ENCODE measurements at regions not wholly inside any gene's neighbourhood (a gene's known extent, or its start where the extent isn't known, plus 50 kb on each side); places are given as distances from the start of the nearest gene placed in this dataset.
A peak's percentile ranks its signal among the peaks of the same experiment; 100 is the strongest.

DNA sequence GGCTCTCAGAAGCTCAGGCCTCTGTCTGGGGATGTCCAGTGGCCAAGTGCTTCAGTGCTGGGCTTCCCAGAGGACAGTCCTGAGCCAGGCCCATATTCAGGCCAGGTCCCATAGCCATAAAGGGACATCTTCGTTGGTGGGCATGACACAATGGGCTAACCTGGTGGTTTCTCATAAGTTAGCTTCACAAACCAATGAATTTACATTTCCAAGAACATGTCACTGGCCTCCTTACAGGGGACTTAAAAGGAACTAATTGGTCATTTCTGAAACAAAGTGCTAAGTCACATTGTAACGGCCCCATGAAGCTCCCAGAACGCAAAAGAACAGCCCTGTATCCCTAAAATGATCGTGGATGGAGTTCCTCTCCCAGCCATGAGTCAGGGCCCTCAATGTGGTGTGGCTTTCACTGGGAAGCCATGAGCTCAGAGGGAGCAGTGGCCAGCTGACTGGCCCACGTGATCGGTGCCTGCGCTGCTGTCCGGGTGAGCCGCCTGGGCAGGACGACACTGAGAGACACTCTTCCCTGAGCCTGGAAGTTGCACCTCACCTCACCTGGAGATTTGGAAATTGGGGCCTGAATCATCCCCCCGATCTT is 163.7 kb upstream of the APCDD1 start:
- Histone ChIP-seq H3K4me3 (no peak overlapping the region), H3K4me1 (peaks cover 0 to 19% of the 10 kb centered on the region in 2 donors), H3K27ac (peak overlapping the region in 1 of 2 donors; percentile 83), H3K9me3 (no peaks in the 10 kb centered on the region), H3K27me3 (no peaks in the 10 kb centered on the region), H3K36me3 (no peaks in the 10 kb centered on the region)
- intact Hi-C loops (cut with DNase I) = no loop called here
- DNase-seq (peak in 2 of 4 donors; percentile 55 to 83), ATAC-seq (peak; percentile 53)
- TF ChIP-seq, protein P1, sequence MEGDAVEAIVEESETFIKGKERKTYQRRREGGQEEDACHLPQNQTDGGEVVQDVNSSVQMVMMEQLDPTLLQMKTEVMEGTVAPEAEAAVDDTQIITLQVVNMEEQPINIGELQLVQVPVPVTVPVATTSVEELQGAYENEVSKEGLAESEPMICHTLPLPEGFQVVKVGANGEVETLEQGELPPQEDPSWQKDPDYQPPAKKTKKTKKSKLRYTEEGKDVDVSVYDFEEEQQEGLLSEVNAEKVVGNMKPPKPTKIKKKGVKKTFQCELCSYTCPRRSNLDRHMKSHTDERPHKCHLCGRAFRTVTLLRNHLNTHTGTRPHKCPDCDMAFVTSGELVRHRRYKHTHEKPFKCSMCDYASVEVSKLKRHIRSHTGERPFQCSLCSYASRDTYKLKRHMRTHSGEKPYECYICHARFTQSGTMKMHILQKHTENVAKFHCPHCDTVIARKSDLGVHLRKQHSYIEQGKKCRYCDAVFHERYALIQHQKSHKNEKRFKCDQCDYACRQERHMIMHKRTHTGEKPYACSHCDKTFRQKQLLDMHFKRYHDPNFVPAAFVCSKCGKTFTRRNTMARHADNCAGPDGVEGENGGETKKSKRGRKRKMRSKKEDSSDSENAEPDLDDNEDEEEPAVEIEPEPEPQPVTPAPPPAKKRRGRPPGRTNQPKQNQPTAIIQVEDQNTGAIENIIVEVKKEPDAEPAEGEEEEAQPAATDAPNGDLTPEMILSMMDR (IDR thresholded peaks at IDR 0.05) = no peak

DNA sequence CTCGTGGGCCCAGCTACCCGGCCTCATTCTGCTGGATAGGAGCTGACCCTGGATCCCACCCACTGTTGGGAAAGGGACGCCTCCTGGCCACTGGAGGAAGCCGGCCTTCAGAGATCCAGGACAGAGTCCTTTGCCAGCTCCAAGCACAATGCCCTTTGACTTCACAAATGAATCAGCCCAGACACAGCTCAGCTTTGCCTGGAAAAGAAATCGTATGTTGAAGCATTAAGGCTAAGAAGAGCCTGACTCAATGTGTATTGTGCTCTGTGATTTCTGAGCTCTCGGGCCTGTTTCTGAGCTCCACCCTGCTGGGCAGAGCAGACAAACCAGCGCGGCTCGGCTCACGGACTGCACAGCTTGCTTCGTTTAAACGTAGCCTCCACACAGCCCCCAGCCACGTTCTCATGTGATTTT is 162.9 kb upstream of the APCDD1 start:
- ATAC-seq (peak; percentile 48), DNase-seq (no peak)
- Histone ChIP-seq H3K27me3 (no peaks in the 10 kb centered on the region), H3K36me3 (no peaks in the 10 kb centered on the region), H3K4me1 (peaks cover 0 to 19% of the 10 kb centered on the region in 2 donors), H3K9me3 (no peaks in the 10 kb centered on the region), H3K4me3 (no peak overlapping the region), H3K27ac (peak overlapping the region in 1 of 2 donors; percentile 83)
- TF ChIP-seq, protein P1 (IDR thresholded peaks at IDR 0.05) = no peak
- intact Hi-C loops (cut with DNase I) = no loop called here

DNA sequence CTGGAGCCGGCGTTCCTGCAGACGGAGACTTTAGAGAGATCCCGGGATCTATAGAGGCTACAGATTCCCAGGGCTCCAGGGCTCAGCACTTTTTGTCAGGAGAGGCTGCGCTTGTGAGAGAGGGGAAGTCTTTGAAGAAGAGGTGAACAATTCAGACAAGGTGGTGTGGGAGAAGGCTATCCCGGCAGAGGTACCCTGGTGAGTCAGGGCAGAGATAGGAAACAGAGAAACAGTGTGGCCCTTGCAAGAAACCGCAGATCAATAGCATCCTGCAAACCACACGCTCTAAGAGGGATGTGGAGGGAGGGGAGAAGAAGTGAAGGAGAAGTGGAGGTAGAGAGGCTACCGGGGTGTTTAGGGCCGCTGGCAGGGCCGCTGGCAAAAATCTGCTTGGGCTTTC is 160.5 kb upstream of the APCDD1 start:
- ATAC-seq = no peak
- Histone ChIP-seq H3K4me3 (no peak overlapping the region), H3K27ac (no peak overlapping the region), H3K4me1 (peaks cover 0 to 19% of the 10 kb centered on the region in 2 donors), H3K9me3 (no peaks in the 10 kb centered on the region), H3K36me3 (no peaks in the 10 kb centered on the region), H3K27me3 (no peaks in the 10 kb centered on the region)
- TF ChIP-seq, protein P1 (IDR thresholded peaks at IDR 0.05) = no peak
- intact Hi-C loops (cut with DNase I) = no loop called here
- DNase-seq = no peak

DNA sequence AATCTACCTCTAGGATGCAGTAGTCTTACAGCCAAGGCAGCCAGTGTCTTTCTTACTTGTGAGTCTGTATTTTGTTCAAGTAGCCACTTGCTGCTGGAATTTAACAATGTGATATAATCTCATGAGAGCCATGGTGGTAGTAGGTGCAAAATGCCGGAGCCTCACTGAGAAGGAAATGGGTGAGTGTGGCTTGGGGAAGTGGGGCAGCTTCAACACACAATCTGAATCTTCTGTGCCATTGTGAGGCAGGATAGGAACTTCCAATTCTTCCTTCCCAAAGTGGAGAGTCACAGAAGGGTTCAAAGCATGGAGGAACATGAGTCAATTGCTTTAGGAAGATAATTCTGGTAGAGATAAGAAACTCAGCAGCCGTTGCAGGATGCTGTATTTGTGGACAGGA is 158.7 kb upstream of the APCDD1 start:
- TF ChIP-seq, protein P1 (IDR thresholded peaks at IDR 0.05) = no peak
- DNase-seq = no peak
- intact Hi-C loops (cut with DNase I) = no loop called here

DNA sequence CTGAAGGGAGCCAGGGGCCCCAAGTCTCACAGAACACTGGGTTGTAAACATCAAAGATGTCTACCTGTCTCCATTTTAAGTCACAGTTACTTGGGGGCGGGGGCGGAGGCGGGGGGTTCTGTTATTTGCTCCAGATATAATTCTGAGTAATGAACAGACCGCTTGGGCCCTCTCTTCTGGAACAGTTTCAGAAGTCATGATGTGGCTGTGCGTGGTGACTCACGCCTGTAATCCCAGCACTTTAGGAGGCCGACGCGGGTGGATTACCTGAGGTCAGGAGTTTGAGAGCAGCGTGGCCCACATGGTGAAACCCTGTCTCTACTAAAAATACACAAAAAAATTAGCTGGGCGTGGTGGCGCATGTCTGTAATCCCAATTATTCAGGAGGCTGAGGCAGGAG is 157.9 kb upstream of the APCDD1 start:
- intact Hi-C loops (cut with DNase I) = no loop called here
- Histone ChIP-seq H3K27ac (no peak overlapping the region), H3K36me3 (no peaks in the 10 kb centered on the region), H3K9me3 (no peaks in the 10 kb centered on the region), H3K4me1 (peaks cover 0 to 2% of the 10 kb centered on the region in 2 donors), H3K27me3 (no peaks in the 10 kb centered on the region), H3K4me3 (no peak overlapping the region)
- TF ChIP-seq, protein P1 (IDR thresholded peaks at IDR 0.05) = no peak
- no peak for ATAC-seq
- DNase-seq = no peak

More for the DNA sequence above, 158.7 kb upstream of the APCDD1 start:
- ATAC-seq = no peak
- Histone ChIP-seq H3K36me3 (no peaks in the 10 kb centered on the region), H3K27ac (no peak overlapping the region), H3K4me1 (peaks cover 0 to 9% of the 10 kb centered on the region in 2 donors), H3K4me3 (no peak overlapping the region), H3K9me3 (no peaks in the 10 kb centered on the region), H3K27me3 (no peaks in the 10 kb centered on the region)
